Suprapubic skin (tissue), 4 donors: ENCODE measurements at regions not wholly inside any gene's neighbourhood (a gene's known extent, or its start where the extent isn't known, plus 50 kb on each side); places are given as distances from the start of the nearest gene placed in this dataset.

Source experiments
- DNase-seq, 2 donors: peaks; one replicate each; pipeline ENCODE4 v3.0.0-alpha.2; 2019; ENCODE audit warnings: low spot score in 2 of 2
- H3K27ac ChIP-seq: fragments of 200-600 bp; sonication (generic); one replicate; pipeline ENCODE4 v1.5.1; 2019
- H3K27me3 ChIP-seq: fragments of 200-600 bp; sonication (generic); one replicate; pipeline ENCODE4 v1.5.1; 2019
- H3K36me3 ChIP-seq: fragments of 200-600 bp; sonication (generic); one replicate; pipeline ENCODE4 v1.5.1; 2019
- H3K4me1 ChIP-seq: fragments of 200-600 bp; sonication (generic); one replicate; pipeline ENCODE4 v1.5.1; 2019
- H3K4me3 ChIP-seq: fragments of 200-600 bp; sonication (generic); one replicate; pipeline ENCODE4 v1.5.1; 2019; ENCODE audit warnings: mild to moderate bottlenecking
- H3K9me3 ChIP-seq: fragments of 200-600 bp; sonication (generic); one replicate; pipeline ENCODE4 v1.5.1; 2019
- EP300 ChIP-seq: sonication (generic); formaldehyde crosslinking; IDR thresholded peaks from one replicate; pipeline ENCODE4 v1.6.1; 2017; ENCODE audit warnings: antibody characterized with exemption
- POLR2A ChIP-seq, 2 donors: fragments of 450-650 bp; IDR thresholded peaks; one replicate each; pipeline ENCODE4 v1.6.1; 2017; ENCODE audit warnings: antibody characterized with exemption in 2 of 2, mild to moderate bottlenecking in 2 of 2, moderate library complexity in 2 of 2
- POLR2AphosphoS5 ChIP-seq, 3 donors: sonication (generic); formaldehyde crosslinking; IDR thresholded peaks; one replicate each; pipeline ENCODE4 v1.6.1; 2017; ENCODE audit warnings: antibody characterized with exemption in 3 of 3
- WGBS: methylation state at CpG from one replicate; pipeline ENCODE4 v1.1.5; 2018; 5-methylcytosine and 5-hydroxymethylcytosine counted together
- TF ChIP-seq, protein P1 (sequence below), 2 donors: fragments of 200-600 bp in 1 of 2; fragments of 450-650 bp in 1 of 2; sonication (generic) in 1 of 2; IDR thresholded peaks; one replicate each; pipeline ENCODE4 v1.5.1; 2016 to 2019; ENCODE audit warnings: antibody characterized with exemption in 2 of 2, mild to moderate bottlenecking in 1 of 2, moderate library complexity in 1 of 2

DNA sequence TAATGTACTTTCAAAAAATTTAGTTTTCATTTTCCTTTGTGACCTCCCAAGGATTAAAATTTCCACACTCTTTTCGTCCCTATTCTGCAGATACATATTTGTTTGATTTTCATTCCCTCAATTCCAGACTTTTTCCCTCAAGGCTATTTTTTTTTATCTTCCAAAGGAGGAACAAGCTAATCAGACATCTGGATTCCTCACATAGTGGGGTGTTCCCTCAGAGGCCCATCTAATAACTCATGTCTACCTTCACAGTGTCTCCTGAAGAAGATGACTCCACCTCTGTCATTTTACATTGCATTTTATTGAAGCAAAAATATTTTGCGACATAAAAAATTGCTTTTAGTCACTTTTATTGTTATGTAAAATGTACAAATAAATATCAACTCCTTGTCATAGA, 122.2 kb downstream of the RFPL4B start:
- Histone ChIP-seq H3K4me3 (no peak overlapping the region), H3K9me3 (no peaks in the 10 kb centered on the region), H3K27me3 (no peaks in the 10 kb centered on the region), H3K36me3 (no peaks in the 10 kb centered on the region), H3K27ac (no peak overlapping the region), H3K4me1 (no peaks in the 10 kb centered on the region)
- no peak for TF ChIP-seq POLR2A (IDR thresholded peaks at IDR 0.05)
- no peak for TF ChIP-seq EP300
- TF ChIP-seq, protein P1, sequence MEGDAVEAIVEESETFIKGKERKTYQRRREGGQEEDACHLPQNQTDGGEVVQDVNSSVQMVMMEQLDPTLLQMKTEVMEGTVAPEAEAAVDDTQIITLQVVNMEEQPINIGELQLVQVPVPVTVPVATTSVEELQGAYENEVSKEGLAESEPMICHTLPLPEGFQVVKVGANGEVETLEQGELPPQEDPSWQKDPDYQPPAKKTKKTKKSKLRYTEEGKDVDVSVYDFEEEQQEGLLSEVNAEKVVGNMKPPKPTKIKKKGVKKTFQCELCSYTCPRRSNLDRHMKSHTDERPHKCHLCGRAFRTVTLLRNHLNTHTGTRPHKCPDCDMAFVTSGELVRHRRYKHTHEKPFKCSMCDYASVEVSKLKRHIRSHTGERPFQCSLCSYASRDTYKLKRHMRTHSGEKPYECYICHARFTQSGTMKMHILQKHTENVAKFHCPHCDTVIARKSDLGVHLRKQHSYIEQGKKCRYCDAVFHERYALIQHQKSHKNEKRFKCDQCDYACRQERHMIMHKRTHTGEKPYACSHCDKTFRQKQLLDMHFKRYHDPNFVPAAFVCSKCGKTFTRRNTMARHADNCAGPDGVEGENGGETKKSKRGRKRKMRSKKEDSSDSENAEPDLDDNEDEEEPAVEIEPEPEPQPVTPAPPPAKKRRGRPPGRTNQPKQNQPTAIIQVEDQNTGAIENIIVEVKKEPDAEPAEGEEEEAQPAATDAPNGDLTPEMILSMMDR (IDR thresholded peaks at IDR 0.05) = no peak
- no peak for TF ChIP-seq POLR2AphosphoS5 (IDR thresholded peaks at IDR 0.05)
- 50% methylated on average over 2 of the region's 2 CpGs for WGBS
- no peak for DNase-seq

DNA sequence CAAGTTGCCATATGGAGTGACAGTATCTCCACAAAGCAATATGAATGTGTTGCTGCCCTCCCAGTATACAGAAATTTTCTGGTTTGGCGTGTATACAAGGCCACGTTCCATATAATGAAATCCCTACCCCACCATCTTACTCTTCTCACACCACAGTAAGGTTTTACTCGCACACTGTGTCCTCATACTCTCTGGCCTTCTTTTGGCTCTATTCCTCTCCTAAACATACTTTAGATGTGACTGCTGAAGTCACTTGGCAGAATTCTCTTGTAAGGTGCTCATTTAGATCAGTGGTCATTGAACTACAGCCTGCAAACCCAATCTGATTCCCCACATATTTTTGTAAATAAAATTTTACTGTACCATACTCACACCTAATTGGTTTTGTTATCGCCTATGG, 123.2 kb downstream of the RFPL4B start:
- Histone ChIP-seq H3K9me3 (no peaks in the 10 kb centered on the region), H3K27ac (no peak overlapping the region), H3K4me3 (no peak overlapping the region), H3K27me3 (no peaks in the 10 kb centered on the region), H3K36me3 (no peaks in the 10 kb centered on the region), H3K4me1 (no peaks in the 10 kb centered on the region)
- TF ChIP-seq, protein P1 (IDR thresholded peaks at IDR 0.05) = no peak
- TF ChIP-seq POLR2AphosphoS5 (IDR thresholded peaks at IDR 0.05) (no peak), POLR2A (IDR thresholded peaks at IDR 0.05) (no peak), EP300 (no peak)
- DNase-seq = no peak
- 93% methylated on average over 4 of the region's 4 CpGs for WGBS

DNA sequence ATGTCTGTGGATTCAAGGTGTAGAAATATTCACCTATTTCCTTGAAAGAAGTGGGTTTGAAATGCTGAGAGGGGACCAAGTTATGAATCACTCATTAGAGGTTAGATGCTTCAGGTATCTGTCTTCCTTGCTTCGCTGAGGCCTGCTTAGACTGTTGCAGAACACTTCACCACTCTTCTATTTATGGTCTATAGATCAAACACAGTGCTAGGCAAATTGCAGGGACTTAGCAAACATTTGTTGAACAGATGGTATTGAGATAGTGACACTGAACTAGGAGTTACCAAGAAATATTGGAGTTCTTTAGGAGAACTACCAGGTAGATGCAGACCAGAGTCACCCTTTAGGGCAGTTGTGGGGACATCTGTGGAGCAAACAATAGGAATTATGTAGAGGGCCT, 123.8 kb downstream of the RFPL4B start:
- Histone ChIP-seq H3K4me3 (no peak overlapping the region), H3K4me1 (no peaks in the 10 kb centered on the region), H3K9me3 (no peaks in the 10 kb centered on the region), H3K27me3 (no peaks in the 10 kb centered on the region), H3K27ac (no peak overlapping the region), H3K36me3 (no peaks in the 10 kb centered on the region)
- no peak for TF ChIP-seq POLR2AphosphoS5 (IDR thresholded peaks at IDR 0.05)
- TF ChIP-seq POLR2A (IDR thresholded peaks at IDR 0.05) = no peak
- no peak for TF ChIP-seq EP300
- TF ChIP-seq, protein P1 (IDR thresholded peaks at IDR 0.05) = no peak
- DNase-seq = no peak
- 88% methylated on average over 1 of the region's 1 CpG for WGBS

DNA sequence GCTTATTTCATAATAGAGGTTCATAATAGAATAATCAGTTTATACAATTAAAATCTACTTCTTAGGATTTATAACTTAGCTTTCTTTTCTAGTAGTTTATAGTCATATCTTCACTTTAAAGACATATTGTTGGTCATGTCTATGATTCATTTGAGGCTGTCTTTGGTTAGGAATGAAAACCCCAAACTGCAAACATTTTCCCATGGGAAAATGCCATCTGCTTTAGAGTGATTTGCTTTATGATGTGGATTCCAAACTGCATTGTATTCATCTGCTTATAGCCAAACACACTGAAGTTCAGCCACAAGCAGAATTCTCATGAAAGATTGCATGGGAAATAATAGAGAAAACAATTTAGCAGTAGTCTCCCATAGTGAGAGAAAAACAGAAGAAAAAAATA, 128.0 kb downstream of the RFPL4B start:
- no peak for DNase-seq
- H3K27ac ChIP-seq = no peak overlapping the region
- no peaks in the 10 kb centered on the region for H3K27me3 ChIP-seq
- no peak for TF ChIP-seq EP300
- TF ChIP-seq, protein P1 (IDR thresholded peaks at IDR 0.05) = no peak
- no peak for TF ChIP-seq POLR2A (IDR thresholded peaks at IDR 0.05)
- TF ChIP-seq POLR2AphosphoS5 (IDR thresholded peaks at IDR 0.05) = no peak
- no peaks in the 10 kb centered on the region for H3K9me3 ChIP-seq
- H3K4me1 ChIP-seq = no peaks in the 10 kb centered on the region
- H3K4me3 ChIP-seq = no peak overlapping the region
- no peaks in the 10 kb centered on the region for H3K36me3 ChIP-seq

DNA sequence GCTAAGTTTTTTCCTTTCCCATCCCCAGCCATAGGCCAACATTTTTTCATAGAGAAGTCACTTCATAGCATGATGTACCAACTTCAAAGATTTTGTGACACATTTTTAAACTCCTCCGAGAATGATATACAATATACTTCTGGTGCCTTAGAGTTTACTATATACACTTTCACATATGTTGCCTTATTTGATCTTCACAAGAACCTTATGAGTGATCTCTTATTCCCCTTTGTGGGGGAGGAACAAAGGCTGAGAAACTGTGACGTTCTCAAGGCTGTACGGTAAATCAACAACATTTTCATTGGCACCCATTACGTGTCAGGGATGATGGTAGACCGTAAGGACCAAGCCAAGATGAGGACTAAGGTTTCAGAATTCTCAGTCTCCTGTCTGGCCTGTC, 130.0 kb downstream of the RFPL4B start:
- Histone ChIP-seq H3K27ac (no peak overlapping the region), H3K4me1 (no peaks in the 10 kb centered on the region), H3K9me3 (no peaks in the 10 kb centered on the region), H3K36me3 (no peaks in the 10 kb centered on the region), H3K27me3 (no peaks in the 10 kb centered on the region), H3K4me3 (no peak overlapping the region)
- no peak for TF ChIP-seq EP300
- TF ChIP-seq POLR2AphosphoS5 (IDR thresholded peaks at IDR 0.05) = no peak
- TF ChIP-seq, protein P1 (IDR thresholded peaks at IDR 0.05) = no peak
- WGBS = 87% methylated on average over 5 of the region's 5 CpGs
- DNase-seq = no peak
